Lower leg skin (tissue), 4 donors: ENCODE measurements at regions not wholly inside any gene's neighbourhood (a gene's known extent, or its start where the extent isn't known, plus 50 kb on each side); places are given as distances from the start of the nearest gene placed in this dataset.

Source experiments
- DNase-seq, 2 donors: peaks; one replicate each; pipeline ENCODE4 v3.0.0-alpha.2; 2019; ENCODE audit warnings: low spot score in 2 of 2
- H3K4me3 ChIP-seq: fragments of 200-600 bp; sonication (generic); 2 replicates; pipeline ENCODE4 v1.5.1; 2017; ENCODE audit warnings: mild to moderate bottlenecking, low read depth; ENCODE audit not compliant: poor library complexity, severe bottlenecking
- POLR2A ChIP-seq, 2 donors: fragments of 450-650 bp; IDR thresholded peaks; one replicate each; pipeline ENCODE4 v1.6.1; 2016 to 2017; ENCODE audit warnings: antibody characterized with exemption in 2 of 2, mild to moderate bottlenecking in 1 of 2, moderate library complexity in 1 of 2
- WGBS, 2 donors: methylation state at CpG; one replicate each; pipeline ENCODE4 v1.1.5; 2018; 5-methylcytosine and 5-hydroxymethylcytosine counted together
- intact Hi-C: fragments of 100-400 bp; cut with DNase I; formaldehyde crosslinking; loops from one replicate; pipeline ENCODE4 v1.15.0; 2023; ENCODE audit warnings: low total_unique reads
- TF ChIP-seq, protein P1 (sequence below), 3 donors: fragments of 450-650 bp; IDR thresholded peaks; one replicate each; pipeline ENCODE4 v1.5.1; 2016; ENCODE audit warnings: antibody characterized with exemption in 3 of 3, mild to moderate bottlenecking in 3 of 3, moderate library complexity in 2 of 3

DNA sequence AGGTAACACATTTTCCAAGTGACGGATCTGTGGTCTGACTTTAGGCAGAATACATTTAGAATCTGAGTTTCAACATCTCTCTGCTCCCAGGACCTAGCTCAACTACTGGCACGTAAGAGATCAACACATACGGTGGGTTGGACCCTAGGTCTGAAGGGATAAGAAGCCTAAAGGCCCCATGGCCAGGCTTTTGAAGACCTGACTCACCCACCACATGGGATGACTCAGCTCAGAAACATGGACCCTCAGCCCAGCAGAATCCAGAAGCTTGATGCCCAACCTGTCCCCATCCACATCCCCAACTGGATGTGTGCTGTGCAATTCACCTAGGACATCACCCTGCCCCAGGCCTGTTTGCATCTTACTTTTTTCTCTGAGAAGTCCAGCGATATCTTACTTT lies 770.2 kb downstream of the BCL11B start:
- intact Hi-C loops: no loop called here
- DNase-seq: no peak
- H3K4me3 ChIP-seq: no peak overlapping the region
- 81 to 92% methylated on average over 4 of the region's 4 CpGs for WGBS, 2 donors
- TF ChIP-seq POLR2A (IDR thresholded peaks at IDR 0.05): no peak
- TF ChIP-seq, protein P1, sequence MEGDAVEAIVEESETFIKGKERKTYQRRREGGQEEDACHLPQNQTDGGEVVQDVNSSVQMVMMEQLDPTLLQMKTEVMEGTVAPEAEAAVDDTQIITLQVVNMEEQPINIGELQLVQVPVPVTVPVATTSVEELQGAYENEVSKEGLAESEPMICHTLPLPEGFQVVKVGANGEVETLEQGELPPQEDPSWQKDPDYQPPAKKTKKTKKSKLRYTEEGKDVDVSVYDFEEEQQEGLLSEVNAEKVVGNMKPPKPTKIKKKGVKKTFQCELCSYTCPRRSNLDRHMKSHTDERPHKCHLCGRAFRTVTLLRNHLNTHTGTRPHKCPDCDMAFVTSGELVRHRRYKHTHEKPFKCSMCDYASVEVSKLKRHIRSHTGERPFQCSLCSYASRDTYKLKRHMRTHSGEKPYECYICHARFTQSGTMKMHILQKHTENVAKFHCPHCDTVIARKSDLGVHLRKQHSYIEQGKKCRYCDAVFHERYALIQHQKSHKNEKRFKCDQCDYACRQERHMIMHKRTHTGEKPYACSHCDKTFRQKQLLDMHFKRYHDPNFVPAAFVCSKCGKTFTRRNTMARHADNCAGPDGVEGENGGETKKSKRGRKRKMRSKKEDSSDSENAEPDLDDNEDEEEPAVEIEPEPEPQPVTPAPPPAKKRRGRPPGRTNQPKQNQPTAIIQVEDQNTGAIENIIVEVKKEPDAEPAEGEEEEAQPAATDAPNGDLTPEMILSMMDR (IDR thresholded peaks at IDR 0.05): no peak

DNA sequence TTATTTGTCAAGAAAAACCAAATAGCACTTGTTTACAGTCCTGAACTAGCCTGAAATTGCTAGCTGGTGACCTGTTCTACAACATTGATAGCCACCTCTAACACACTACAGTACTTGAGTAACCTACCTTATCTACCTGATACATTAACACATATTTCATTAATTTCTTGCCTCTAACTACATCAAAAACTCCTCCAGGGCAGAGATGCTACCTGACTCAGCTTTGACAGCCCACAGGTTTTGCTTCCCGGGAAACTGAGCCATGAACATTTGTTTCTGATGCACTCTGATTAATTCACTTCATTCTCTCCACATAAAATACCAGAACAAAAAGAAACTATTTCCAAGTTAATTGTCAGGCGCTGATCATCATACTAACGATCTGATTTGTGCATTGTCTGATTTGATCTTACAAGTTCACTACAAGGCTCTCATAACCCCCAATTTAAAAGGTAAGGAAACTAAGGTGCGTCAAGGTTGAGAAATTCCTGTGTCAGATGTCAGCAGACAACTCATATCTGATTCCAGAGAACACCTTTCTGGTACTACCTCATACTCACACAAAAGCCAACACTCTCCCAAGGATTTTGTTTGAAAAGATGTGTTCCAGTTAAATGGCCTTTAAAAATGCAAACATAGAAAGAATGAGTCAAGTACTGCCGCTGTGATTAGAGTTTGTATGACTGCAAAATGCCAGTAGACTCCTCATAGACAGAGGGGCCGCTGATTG lies 768.7 kb downstream of the BCL11B start:
- WGBS, 2 donors: 65 to 74% methylated on average over 6 of the region's 6 CpGs
- DNase-seq: no peak
- no peak overlapping the region for H3K4me3 ChIP-seq
- TF ChIP-seq POLR2A (IDR thresholded peaks at IDR 0.05): no peak
- TF ChIP-seq, protein P1 (IDR thresholded peaks at IDR 0.05): no peak
- intact Hi-C loops: no loop called here

- no peak overlapping the region for H3K4me3 ChIP-seq
- no peak for DNase-seq
- TF ChIP-seq, protein P1 (IDR thresholded peaks at IDR 0.05): no peak
- no peak for TF ChIP-seq POLR2A (IDR thresholded peaks at IDR 0.05)
- intact Hi-C loops: no loop called here
- 17 to 53% methylated on average over 2 of the region's 2 CpGs for WGBS, 2 donors
These were observed 764.7 kb downstream of the BCL11B start for GRCh38 chr14:98507264-98507663.

GRCh38 chr14:98510392-98510791 lies 761.6 kb downstream of the BCL11B start:
- H3K4me3 ChIP-seq: no peak overlapping the region
- DNase-seq: no peak
- 82 to 87% methylated on average over 3 of the region's 3 CpGs for WGBS, 2 donors
- TF ChIP-seq POLR2A (IDR thresholded peaks at IDR 0.05): no peak
- TF ChIP-seq, protein P1 (IDR thresholded peaks at IDR 0.05): no peak
- intact Hi-C loops: no loop called here

DNA sequence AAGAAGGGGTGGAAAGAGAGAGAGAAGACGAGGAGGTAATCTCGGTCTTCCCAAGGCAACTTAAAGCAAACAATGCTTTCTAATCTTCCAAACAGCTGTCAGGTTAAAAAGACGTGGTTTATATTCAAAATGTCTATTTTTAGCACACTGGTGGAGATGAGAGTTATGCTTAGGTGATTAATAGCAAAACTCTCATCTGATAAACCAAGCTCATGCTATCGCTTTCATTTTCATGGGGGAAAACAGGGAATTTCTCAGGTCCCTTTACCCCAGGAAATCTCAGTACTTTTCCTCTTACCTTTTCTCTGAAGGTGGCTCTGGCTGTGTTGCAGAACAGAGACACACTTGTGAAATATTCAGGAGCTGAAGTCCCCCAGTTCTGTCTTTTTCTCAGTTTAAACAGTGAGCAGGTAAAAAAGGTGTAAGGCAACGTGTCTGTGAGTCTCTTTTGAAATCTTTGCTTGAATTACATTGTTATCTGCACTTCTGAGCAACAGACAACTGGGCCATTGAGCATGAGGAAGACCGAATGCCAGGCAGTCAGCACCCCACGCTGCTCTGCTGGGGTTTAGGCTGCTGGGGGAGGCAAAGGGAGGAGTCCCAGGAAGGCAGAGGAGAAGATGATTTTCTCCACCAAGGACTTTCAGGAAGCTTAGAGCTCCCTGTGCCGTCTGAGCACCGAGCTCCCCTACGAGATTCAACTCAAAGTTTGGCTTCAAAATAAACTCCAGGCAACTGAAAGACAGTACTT lies 759.3 kb downstream of the BCL11B start:
- H3K4me3 ChIP-seq: no peak overlapping the region
- TF ChIP-seq, protein P1 (IDR thresholded peaks at IDR 0.05): no peak
- no peak for TF ChIP-seq POLR2A (IDR thresholded peaks at IDR 0.05)
- intact Hi-C loops: no loop called here
- DNase-seq: no peak
- WGBS, 2 donors: 35 to 44% methylated on average over 10 of the region's 10 CpGs
